ENCODE measurements at regions not wholly inside any gene's neighbourhood (a gene's known extent, or its start where the extent isn't known, plus 50 kb on each side); places are given as distances from the start of the nearest gene placed in this dataset.

- TF ChIP-seq REST (IDR thresholded peaks at IDR 0.05; ENCODE audit: insufficient read depth in 1 of 2, low read depth in 2 of 2, low read length in 2 of 2) (no peak), POLR2AphosphoS5 (IDR thresholded peaks at IDR 0.05; ENCODE audit: low read depth, low read length) (no peak), FOXP2 (optimal IDR thresholded peaks at IDR 0.05; ENCODE audit: borderline replicate concordance, extremely low read depth, extremely low read length, insufficient read depth) (no peak), SIN3A (IDR thresholded peaks at IDR 0.05; ENCODE audit: borderline replicate concordance, insufficient read depth, low read length) (no peak), TAF1 (IDR thresholded peaks at IDR 0.05; ENCODE audit: borderline replicate concordance, insufficient read depth, low read length) (no peak)
Observed at GRCh38 chr3:167909952-167910351, 174.4 kb downstream of the SERPINI1 start.
